Heart right ventricle (tissue), 16 donors: ENCODE measurements at regions not wholly inside any gene's neighbourhood (a gene's known extent, or its start where the extent isn't known, plus 50 kb on each side); places are given as distances from the start of the nearest gene placed in this dataset.

Experiments used
- ATAC-seq, 8 donors: fragments of 200-7000 bp; cut with Tn5 transposase; one replicate each; pipeline ENCODE4 v1.9.1; 2020; ENCODE audit warnings: mild to moderate bottlenecking in 8 of 8, moderate library complexity in 8 of 8, moderate number of reproducible peaks in 1 of 8
- DNase-seq, 2 donors: peaks; one replicate each; pipeline ENCODE4 v3.0.0-alpha.2; 2020
- H3K27ac ChIP-seq, 10 donors: fragments of 200-600 bp; sonication (generic) in 2 of 10; one replicate each; pipeline versions ENCODE4 v1.5.0 to v1.8.0; 2020 to 2022; ENCODE audit warnings: mild to moderate bottlenecking in 3 of 10
- H3K27me3 ChIP-seq, 7 donors: fragments of 200-600 bp; one replicate each; pipeline ENCODE4 v1.8.0; 2021 to 2022; ENCODE audit warnings: mild to moderate bottlenecking in 2 of 7
- H3K36me3 ChIP-seq, 9 donors: fragments of 200-600 bp; sonication (generic) in 1 of 9; one replicate each; pipeline versions ENCODE4 v1.5.0 to v1.8.0; 2020 to 2022; ENCODE audit warnings: mild to moderate bottlenecking in 2 of 9
- H3K4me1 ChIP-seq, 9 donors: fragments of 200-600 bp; sonication (generic) in 1 of 9; one replicate each; pipeline versions ENCODE4 v1.5.0 to v1.8.0; 2020 to 2022; ENCODE audit warnings: mild to moderate bottlenecking in 4 of 9
- H3K4me3 ChIP-seq, 10 donors: fragments of 200-600 bp; sonication (generic) in 2 of 10; one replicate each; pipeline versions ENCODE4 v1.5.0 to v1.8.0; 2020 to 2022; ENCODE audit warnings: mild to moderate bottlenecking in 7 of 10, moderate library complexity in 2 of 10
- H3K9me3 ChIP-seq, 11 donors: fragments of 200-600 bp in 10 of 11; sonication (generic) in 2 of 11; one replicate each; pipeline versions ENCODE4 v1.5.0 to v1.8.0; 2013 to 2022; ENCODE audit warnings: mild to moderate bottlenecking in 2 of 11, control low read depth in 1 of 11, moderate library complexity in 1 of 11
- CTCF ChIP-seq, 9 donors: fragments of 200-600 bp; sonication (generic) in 2 of 9; IDR thresholded peaks; one replicate each; pipeline versions ENCODE4 v1.5.0 to v1.8.0; 2021 to 2022; ENCODE audit warnings: antibody characterized with exemption in 9 of 9, mild to moderate bottlenecking in 5 of 9, moderate library complexity in 1 of 9
- WGBS, 2 donors: extraction: QIAGEN DNeasy Blood & Tissue Kit; methylation state at CpG; one replicate each; pipeline ENCODE4 v1.1.7; 2013; ENCODE audit warnings: inconsistent platforms in 1 of 2; 5-methylcytosine and 5-hydroxymethylcytosine counted together
- intact Hi-C, 10 donors: fragments of 100-400 bp; cut with DNase I; formaldehyde crosslinking; loops; one replicate each; pipeline versions ENCODE4 v1.11.1 to v1.14.2; 2022
- donor health status: Arrhythmogenic right ventricular cardiomyopathy.
- donor health status: ischemic (EF 13 %, LVEDD 7.1; RV severe dilation, severe dysfunction).
- donor health status: healthy with polysubstance abuse.
- donor health status: DM: no; HTN: yes; CAD: no.
- donor health status: DM: no; HTN: no; CAD: no.
- donor health status: ischemic (EF 25% LVEDD 6.9; RV normal size, moderate dysfunction).
- donor health status: ischemic (EF 25% LVEDD 5.7; RV mildly dilated, moderate dysfunction).
- donor health status: healthy.
- donor health status: DM: yes; HTN: yes; CAD: no.
- donor health status: Ischemic cardiomyopathy.
- donor health status: ischemic (EF 35%, LVEDD 5.7; RV mildly dilated, moderate dysfunction).
- donor health status: nonischemic (EF 11% LVEDD 7.7; RV severe dilation, severe dysfunction).
- donor health status: DM: yes; HTN: yes; CAD: no.
- donor health status: PGD.
- donor health status: ischemic (EF 29% LVEDD 5.4; RV normal size, mild dysfunction).
- donor health status: nonischemic (EF 23%, LVEDD 6.1; RV moderate dilation, normal function).

DNA sequence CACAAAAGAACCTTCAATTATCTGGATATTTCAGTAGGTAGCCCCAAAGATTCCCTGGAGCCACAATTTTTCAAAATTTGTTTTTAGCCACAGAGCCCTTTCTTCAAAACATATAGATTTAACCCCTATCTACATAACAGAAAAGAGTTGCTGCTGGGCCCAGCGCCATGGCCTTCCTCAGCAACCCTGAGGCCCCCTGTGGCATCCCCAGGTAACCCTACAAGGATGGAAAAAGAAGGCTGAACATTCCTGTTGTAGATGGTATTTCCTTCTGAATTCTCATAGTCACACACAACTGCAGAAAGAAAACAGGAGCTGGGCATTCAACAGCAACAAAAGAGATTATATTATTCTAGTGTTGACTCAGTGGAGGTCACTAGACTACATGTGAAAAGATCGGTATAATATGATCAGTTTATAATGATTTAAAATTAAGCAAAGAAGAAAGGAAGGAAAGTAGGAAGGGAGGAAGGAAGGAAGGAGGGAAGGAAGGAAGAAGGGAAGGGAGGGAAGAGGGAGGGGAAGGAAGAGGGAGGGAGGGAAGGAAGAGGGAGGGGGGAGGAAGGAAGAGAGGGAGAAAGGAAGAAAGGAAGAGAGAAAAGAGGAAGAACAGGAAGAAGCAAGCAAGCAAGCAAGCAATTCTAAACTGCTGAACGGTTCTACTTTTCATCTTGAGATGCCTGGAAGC lies 342.5 kb upstream of the NR2F2 start:
- H3K27ac ChIP-seq, result peak overlapping the region in 3 of 10 donors; percentile 26 to 48 (median 31)
- no peaks in the 10 kb centered on the region for H3K4me1 ChIP-seq
- no peaks in the 10 kb centered on the region for H3K9me3 ChIP-seq
- H3K4me3 ChIP-seq, result no peak overlapping the region
- no peaks in the 10 kb centered on the region for H3K36me3 ChIP-seq
- WGBS, 2 donors, result 73 to 80% methylated on average over 3 of the region's 3 CpGs
- intact Hi-C loops, result no loop called here
- ATAC-seq (no peak), DNase-seq (no peak)
- H3K27me3 ChIP-seq, result no peaks in the 10 kb centered on the region
- no peak for TF ChIP-seq CTCF (IDR thresholded peaks at IDR 0.05)

DNA sequence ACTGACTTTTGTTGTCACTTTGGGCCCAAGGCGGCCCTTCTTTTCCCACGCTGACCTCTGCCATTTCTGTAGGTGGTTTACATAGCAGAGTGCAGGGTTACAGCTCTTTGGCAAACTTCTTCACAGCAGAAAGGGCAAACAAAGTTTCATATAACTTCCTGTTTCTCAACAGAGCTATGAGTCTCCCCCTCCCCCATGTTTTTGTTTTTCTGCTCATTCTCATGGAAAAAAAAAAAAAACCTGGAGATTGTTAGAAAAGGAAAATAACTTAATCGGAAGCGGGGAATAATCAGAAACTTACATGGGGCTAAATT lies 342.0 kb upstream of the NR2F2 start:
- Histone ChIP-seq H3K4me3 (no peak overlapping the region), H3K36me3 (no peaks in the 10 kb centered on the region), H3K9me3 (no peaks in the 10 kb centered on the region), H3K4me1 (no peaks in the 10 kb centered on the region), H3K27ac (peak overlapping the region in 3 of 10 donors; percentile 5 to 48 (median 18)), H3K27me3 (no peaks in the 10 kb centered on the region)
- TF ChIP-seq CTCF (IDR thresholded peaks at IDR 0.05), result no peak
- intact Hi-C loops, result no loop called here
- WGBS, 2 donors, result 82 to 89% methylated on average over 4 of the region's 4 CpGs
- DNase-seq (no peak), ATAC-seq (peak in 1 of 8 donors; percentile 27)

- WGBS, 2 donors, result 94 to 96% methylated on average over 3 of the region's 3 CpGs
- no peaks in the 10 kb centered on the region for H3K4me1 ChIP-seq
- H3K36me3 ChIP-seq, result no peaks in the 10 kb centered on the region
- H3K27ac ChIP-seq, result peak overlapping the region in 1 of 10 donors; percentile 5
- intact Hi-C loops, result no loop called here
- H3K4me3 ChIP-seq, result no peak overlapping the region
- TF ChIP-seq CTCF (IDR thresholded peaks at IDR 0.05), result no peak
- no peak for ATAC-seq
- H3K27me3 ChIP-seq, result no peaks in the 10 kb centered on the region
- DNase-seq, result no peak
- no peaks in the 10 kb centered on the region for H3K9me3 ChIP-seq
Observed at GRCh38 chr15:95989392-95989791, 341.1 kb upstream of the NR2F2 start.

DNA sequence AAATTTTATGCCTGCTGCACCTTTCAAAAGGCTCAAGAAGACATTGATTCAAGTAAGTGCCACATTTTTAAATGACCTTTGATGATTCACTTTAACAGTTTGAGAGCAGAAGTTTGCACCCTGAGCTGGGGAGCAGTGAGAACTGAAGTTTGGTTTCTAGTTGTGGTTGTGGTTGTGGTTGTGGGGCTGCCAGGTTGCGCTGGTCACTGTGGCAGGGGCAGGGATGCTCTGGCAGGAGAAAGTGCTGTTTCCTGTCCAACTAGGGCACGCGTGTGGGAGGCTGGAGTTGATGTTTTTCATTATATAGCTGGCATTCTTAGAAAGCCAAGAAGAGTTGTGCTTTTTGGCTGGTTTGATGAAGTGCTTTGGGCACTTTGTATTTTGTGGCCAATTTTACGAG lies 339.7 kb upstream of the NR2F2 start:
- Histone ChIP-seq H3K9me3 (no peaks in the 10 kb centered on the region), H3K27ac (peak overlapping the region in 1 of 10 donors; percentile 26), H3K27me3 (no peaks in the 10 kb centered on the region), H3K4me1 (no peaks in the 10 kb centered on the region), H3K4me3 (peak overlapping the region in 1 of 10 donors; percentile 7), H3K36me3 (no peaks in the 10 kb centered on the region)
- no peak for TF ChIP-seq CTCF (IDR thresholded peaks at IDR 0.05)
- ATAC-seq (no peak), DNase-seq (no peak)
- WGBS, 2 donors, result 86 to 90% methylated on average over 4 of the region's 4 CpGs
- intact Hi-C loops, result no loop called here
